A549 (cell line): ENCODE measurements at regions not wholly inside any gene's neighbourhood (a gene's known extent, or its start where the extent isn't known, plus 50 kb on each side); places are given as distances from the start of the nearest gene placed in this dataset.

Source experiments
- BHLHE40 ChIP-seq: IDR thresholded peaks from 2 replicates; pipeline ENCODE4 v1.6.1; 2012; ENCODE audit warnings: low read depth, low read length, inconsistent platforms
- CBX2 ChIP-seq: fragments of 200-600 bp; sonication (generic); IDR thresholded peaks from 2 replicates; pipeline ENCODE4 v1.6.1; 2016; ENCODE audit warnings: low read depth, mild to moderate bottlenecking, borderline replicate concordance
- CTCF ChIP-seq: fragments of >200 bp; sonication (Bioruptor Twin); formaldehyde crosslinking; IDR thresholded peaks from 3 replicates; pipeline ENCODE4 v1.5.1; 2016
- ELK1 ChIP-seq: fragments of 150-350 bp; IDR thresholded peaks from 2 replicates; pipeline ENCODE4 v1.6.1; 2014; ENCODE audit warnings: low read depth, mild to moderate bottlenecking, low read length
- POLR2A ChIP-seq: IDR thresholded peaks from 2 replicates; pipeline ENCODE4 v1.6.1; 2012; ENCODE audit warnings: mild to moderate bottlenecking, low read length

GRCh38 chr6:129966125-129966524 lies 52.3 kb upstream of the L3MBTL3 start:
- no peak for TF ChIP-seq POLR2A
- no peak for TF ChIP-seq CTCF
- no peak for TF ChIP-seq CBX2
- no peak for TF ChIP-seq BHLHE40
- TF ChIP-seq ELK1: no peak
